Psoas muscle (tissue), 7 donors: ENCODE measurements at regions not wholly inside any gene's neighbourhood (a gene's known extent, or its start where the extent isn't known, plus 50 kb on each side); places are given as distances from the start of the nearest gene placed in this dataset.

Experiments
- ATAC-seq, 4 donors: fragments of 200-7000 bp; cut with Tn5 transposase; one replicate each; pipeline ENCODE4 v1.9.1; 2020; ENCODE audit warnings: moderate library complexity in 3 of 4, mild to moderate bottlenecking in 2 of 4
- DNase-seq, 2 donors: peaks; one replicate each; pipeline ENCODE4 v3.0.0-alpha.2; 2020
- H3K27ac ChIP-seq: fragments of 200-600 bp; one replicate; pipeline ENCODE4 v1.8.0; 2022
- H3K27me3 ChIP-seq, 3 donors: fragments of 200-600 bp in 1 of 3; one replicate each; pipeline versions ENCODE4 v1.6.1 to v1.8.0; 2013 to 2022; ENCODE audit warnings: low read length in 2 of 3, mild to moderate bottlenecking in 2 of 3, moderate library complexity in 1 of 3; ENCODE audit not compliant: insufficient read depth in 3 of 3
- H3K36me3 ChIP-seq, 2 donors: fragments of 200-600 bp in 1 of 2; one replicate each; pipeline versions ENCODE4 v1.6.1 to v1.8.0; 2013 to 2022; ENCODE audit warnings: low read depth in 1 of 2, mild to moderate bottlenecking in 1 of 2, moderate library complexity in 1 of 2; ENCODE audit not compliant: insufficient read depth in 1 of 2
- H3K4me1 ChIP-seq: fragments of 200-600 bp; one replicate; pipeline ENCODE4 v1.8.0; 2022
- H3K4me3 ChIP-seq: fragments of 200-600 bp; one replicate; pipeline ENCODE4 v1.8.0; 2022; ENCODE audit warnings: mild to moderate bottlenecking
- H3K9me3 ChIP-seq: fragments of 200-600 bp; one replicate; pipeline ENCODE4 v1.8.0; 2022
- WGBS, 3 donors: extraction: QIAGEN DNeasy Blood & Tissue Kit; methylation state at CpG; one replicate each; pipeline versions ENCODE4 v1.1.6 to v1.1.7; 2013; 5-methylcytosine and 5-hydroxymethylcytosine counted together
- intact Hi-C, 2 donors: fragments of 100-400 bp; cut with DNase I; formaldehyde crosslinking; loops; one replicate each; pipeline versions ENCODE4 v1.11.0 to v1.14.2; 2022
- TF ChIP-seq, protein P1 (sequence below): fragments of 200-600 bp; IDR thresholded peaks from one replicate; pipeline ENCODE4 v1.8.0; 2022; ENCODE audit warnings: antibody characterized with exemption
- donor health status: healthy with polysubstance abuse.
- donor health status: DM: no; HTN: no; CAD: no; lungs with moderate emphysema.
- donor health status: Bipolar disorder and iron deficiency.
- donor health status: healthy.
- donor health status: DM: yes; HTN: yes; CAD: no.
- donor health status: DM: no; HTN: no; CAD: no.
- donor health status: DM: yes; HTN: yes; CAD: no.

DNA sequence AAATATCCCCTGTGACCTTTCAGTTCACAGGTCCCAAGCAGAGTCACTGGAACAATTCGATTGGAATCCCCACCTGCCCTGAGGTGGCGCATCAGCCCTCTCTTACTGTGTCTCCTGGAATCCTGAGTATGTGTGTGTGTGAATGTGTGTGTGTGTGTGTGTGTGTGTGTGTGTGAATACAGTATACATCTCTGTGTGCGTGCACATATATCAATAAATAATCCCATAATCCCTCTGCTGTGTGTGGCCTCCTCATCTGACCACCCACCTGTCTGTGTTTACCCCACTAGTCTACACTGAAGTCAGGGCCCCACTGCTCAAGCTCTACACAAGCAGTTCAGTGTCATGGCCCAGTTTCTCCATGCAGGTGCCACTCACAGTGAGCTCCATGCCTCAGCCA, 187.4 kb downstream of the ERCC6L2 start:
- H3K27me3 ChIP-seq = no peaks in the 10 kb centered on the region
- TF ChIP-seq, protein P1, sequence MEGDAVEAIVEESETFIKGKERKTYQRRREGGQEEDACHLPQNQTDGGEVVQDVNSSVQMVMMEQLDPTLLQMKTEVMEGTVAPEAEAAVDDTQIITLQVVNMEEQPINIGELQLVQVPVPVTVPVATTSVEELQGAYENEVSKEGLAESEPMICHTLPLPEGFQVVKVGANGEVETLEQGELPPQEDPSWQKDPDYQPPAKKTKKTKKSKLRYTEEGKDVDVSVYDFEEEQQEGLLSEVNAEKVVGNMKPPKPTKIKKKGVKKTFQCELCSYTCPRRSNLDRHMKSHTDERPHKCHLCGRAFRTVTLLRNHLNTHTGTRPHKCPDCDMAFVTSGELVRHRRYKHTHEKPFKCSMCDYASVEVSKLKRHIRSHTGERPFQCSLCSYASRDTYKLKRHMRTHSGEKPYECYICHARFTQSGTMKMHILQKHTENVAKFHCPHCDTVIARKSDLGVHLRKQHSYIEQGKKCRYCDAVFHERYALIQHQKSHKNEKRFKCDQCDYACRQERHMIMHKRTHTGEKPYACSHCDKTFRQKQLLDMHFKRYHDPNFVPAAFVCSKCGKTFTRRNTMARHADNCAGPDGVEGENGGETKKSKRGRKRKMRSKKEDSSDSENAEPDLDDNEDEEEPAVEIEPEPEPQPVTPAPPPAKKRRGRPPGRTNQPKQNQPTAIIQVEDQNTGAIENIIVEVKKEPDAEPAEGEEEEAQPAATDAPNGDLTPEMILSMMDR = no peak
- peaks cover 8% of the 10 kb centered on the region for H3K4me1 ChIP-seq
- intact Hi-C loops = no loop called here
- H3K27ac ChIP-seq = no peak overlapping the region
- 89 to 96% (median 89%) methylated on average over 3 of the region's 3 CpGs for WGBS, 3 donors
- H3K36me3 ChIP-seq = no peaks in the 10 kb centered on the region
- H3K4me3 ChIP-seq = no peak overlapping the region
- ATAC-seq (no peak), DNase-seq (no peak)
- H3K9me3 ChIP-seq = no peaks in the 10 kb centered on the region

DNA sequence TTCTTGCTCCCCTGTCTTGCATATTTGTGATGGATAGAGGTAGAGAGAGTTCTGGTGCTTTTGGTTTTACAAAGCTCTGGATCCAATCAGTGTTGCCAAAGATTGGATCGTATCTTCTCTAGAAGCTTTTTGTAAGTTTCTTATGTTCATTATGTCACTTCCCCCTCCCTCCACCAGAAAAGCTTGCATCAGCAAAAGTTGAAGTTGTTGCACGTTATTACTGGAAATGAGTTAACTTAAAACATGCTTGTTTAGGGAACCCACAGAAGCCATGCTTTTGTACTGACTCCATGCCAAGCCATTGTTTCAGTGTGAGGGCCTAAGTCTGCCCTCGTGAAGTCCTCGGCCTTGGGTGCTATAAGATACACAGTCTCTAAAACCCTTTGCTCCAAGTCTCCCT, 186.5 kb downstream of the ERCC6L2 start:
- Histone ChIP-seq H3K4me1 (peaks cover under 1% of the 10 kb centered on the region), H3K27me3 (no peaks in the 10 kb centered on the region), H3K36me3 (no peaks in the 10 kb centered on the region), H3K27ac (no peak overlapping the region), H3K4me3 (no peak overlapping the region), H3K9me3 (no peaks in the 10 kb centered on the region)
- intact Hi-C loops = no loop called here
- TF ChIP-seq, protein P1 = no peak
- no peak for DNase-seq
- ATAC-seq = no peak
- 59 to 75% (median 69%) methylated on average over 4 of the region's 4 CpGs for WGBS, 3 donors

DNA sequence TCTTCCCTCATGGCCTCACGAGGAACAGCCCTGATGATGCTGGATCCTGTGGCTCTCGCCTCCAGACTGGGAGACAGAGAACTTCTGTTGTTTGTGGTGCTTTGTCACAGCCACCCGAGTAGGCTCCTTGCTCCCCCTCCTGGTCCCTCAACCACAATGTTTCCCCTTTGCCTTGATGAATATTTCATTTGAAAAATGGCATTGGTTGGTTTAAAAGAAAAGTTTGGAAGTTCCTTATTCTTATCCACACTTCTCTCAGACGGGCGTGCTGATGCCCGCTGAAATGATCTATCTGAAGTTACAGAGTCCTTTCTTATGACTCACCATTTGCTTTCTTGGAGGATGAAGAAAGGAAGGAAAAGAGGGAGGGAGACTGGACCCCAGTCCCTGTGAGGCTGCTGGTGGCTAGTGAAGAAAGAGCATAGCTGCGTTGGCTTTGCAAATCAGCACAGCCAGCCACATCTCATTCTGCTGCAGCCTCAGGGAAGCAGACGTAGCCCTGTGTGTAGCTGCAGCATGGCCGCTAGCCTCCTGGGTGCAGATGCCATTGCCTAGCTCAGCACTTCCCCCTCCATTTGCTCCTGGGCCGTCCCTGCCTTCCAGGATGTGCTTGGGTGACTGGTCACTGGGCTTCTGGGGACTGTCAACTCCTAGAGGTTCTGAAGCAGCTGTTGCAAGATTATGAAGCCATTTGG, 185.9 kb downstream of the ERCC6L2 start:
- Histone ChIP-seq H3K27me3 (no peaks in the 10 kb centered on the region), H3K9me3 (no peaks in the 10 kb centered on the region), H3K4me1 (no peaks in the 10 kb centered on the region), H3K36me3 (no peaks in the 10 kb centered on the region), H3K4me3 (no peak overlapping the region), H3K27ac (no peak overlapping the region)
- 61 to 70% (median 68%) methylated on average over 10 of the region's 10 CpGs for WGBS, 3 donors
- no peak for DNase-seq
- intact Hi-C loops = no loop called here
- TF ChIP-seq, protein P1 = peak; percentile 21
- peak in 2 of 4 donors; percentile 35 to 51 for ATAC-seq

DNA sequence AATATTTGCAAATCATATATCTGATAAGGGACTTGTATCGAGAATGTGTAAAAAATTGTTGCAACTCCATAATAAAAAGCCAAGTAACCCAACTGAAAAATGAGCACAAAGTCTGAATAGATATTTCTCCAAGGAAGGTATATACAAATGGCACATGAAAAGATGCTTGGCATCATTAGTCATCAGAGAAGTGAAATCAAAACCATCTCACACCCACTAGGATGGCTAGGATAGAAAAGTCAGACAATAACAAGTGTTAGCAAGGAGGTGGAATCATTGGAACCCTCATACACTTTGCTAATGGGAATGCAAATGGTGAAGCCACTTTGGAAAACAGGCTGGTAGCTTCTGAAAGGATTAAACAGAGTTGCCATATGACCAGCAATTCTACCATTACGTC, 182.7 kb downstream of the ERCC6L2 start:
- Histone ChIP-seq H3K4me3 (no peak overlapping the region), H3K27ac (no peak overlapping the region), H3K9me3 (no peaks in the 10 kb centered on the region), H3K36me3 (no peaks in the 10 kb centered on the region), H3K4me1 (no peaks in the 10 kb centered on the region), H3K27me3 (no peaks in the 10 kb centered on the region)
- TF ChIP-seq, protein P1 = no peak
- no peak for ATAC-seq
- WGBS, 3 donors = 85 to 97% (median 89%) methylated on average over 2 of the region's 2 CpGs
- intact Hi-C loops = no loop called here
- no peak for DNase-seq

DNA sequence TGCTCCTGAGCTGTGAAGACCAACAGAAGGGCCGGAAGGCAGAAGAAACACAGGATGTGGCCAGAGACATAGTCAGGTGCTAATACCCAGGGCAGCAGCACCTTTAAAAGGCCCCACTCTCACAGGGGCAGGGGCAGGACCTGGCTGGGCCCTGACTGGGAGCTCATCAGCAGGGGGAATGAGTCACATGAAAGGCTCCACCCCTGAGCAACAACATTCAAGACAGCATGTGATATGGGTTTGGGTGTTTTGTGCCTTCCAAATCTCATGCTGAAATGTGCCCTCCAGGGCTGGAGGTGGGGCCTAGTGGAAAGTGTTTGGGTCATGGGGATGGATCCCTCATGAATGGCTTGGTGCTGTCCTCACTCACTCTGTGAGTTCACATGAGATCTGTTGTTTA, 181.7 kb downstream of the ERCC6L2 start:
- intact Hi-C loops = no loop called here
- Histone ChIP-seq H3K4me1 (no peaks in the 10 kb centered on the region), H3K27me3 (no peaks in the 10 kb centered on the region), H3K27ac (no peak overlapping the region), H3K36me3 (no peaks in the 10 kb centered on the region), H3K4me3 (no peak overlapping the region), H3K9me3 (no peaks in the 10 kb centered on the region)
- ATAC-seq (no peak), DNase-seq (no peak)
- TF ChIP-seq, protein P1 = no peak
- 94 to 100% (median 96%) methylated on average over 1 of the region's 1 CpG for WGBS, 3 donors
